Ishikawa (cell line): ENCODE measurements at regions not wholly inside any gene's neighbourhood (a gene's known extent, or its start where the extent isn't known, plus 50 kb on each side); places are given as distances from the start of the nearest gene placed in this dataset.

Source experiments
- CEBPB ChIP-seq: IDR thresholded peaks from 2 replicates; pipeline ENCODE4 v1.6.1; 2012
- NFIC ChIP-seq: IDR thresholded peaks from 2 replicates; pipeline ENCODE4 v1.6.1; 2012
- TF ChIP-seq, protein P1 (sequence below): IDR thresholded peaks from 2 replicates; pipeline ENCODE4 v1.6.1; 2012; ENCODE audit warnings: low read depth, mild to moderate bottlenecking

DNA sequence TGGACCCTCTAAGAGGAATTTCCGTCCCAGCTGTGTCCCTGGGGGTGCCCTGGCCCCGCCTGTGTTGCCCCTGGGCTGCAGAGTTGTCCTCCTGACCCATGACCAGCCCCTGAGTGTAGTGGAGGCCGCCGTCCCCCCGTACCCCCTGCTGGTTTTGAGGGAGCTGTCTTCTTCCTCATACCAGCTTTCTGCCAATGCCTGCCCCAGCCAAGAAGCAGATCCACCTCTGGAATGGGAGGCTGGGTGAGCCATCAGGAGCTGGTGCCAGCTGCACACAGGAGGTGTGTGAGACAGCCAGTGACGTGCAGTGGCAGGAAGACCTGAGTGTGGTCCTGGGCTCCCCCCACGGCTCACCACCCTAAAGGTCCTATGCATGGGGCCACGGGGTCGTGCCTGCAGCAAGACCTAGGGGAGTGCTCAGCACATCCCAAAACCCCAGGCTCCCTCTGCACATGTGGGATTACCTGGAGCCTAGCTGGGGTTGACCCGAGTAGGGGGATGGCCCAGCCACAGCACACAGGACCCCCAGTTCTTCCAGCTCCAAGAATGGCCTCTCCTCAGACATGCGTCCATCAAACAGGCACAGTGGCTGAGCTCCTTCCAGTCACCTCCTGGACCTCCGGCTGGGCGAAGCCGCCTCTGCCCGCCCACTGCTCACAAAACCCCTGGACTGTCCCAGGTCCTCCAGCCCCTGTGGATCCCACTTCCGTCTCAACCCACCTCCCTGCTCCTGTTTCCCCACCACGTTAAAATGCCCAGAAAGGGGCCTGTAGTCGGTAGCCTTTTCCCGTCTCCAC is 647.6 kb downstream of the BRD1 start:
- TF ChIP-seq NFIC, result no peak
- TF ChIP-seq CEBPB, result no peak
- TF ChIP-seq, protein P1, sequence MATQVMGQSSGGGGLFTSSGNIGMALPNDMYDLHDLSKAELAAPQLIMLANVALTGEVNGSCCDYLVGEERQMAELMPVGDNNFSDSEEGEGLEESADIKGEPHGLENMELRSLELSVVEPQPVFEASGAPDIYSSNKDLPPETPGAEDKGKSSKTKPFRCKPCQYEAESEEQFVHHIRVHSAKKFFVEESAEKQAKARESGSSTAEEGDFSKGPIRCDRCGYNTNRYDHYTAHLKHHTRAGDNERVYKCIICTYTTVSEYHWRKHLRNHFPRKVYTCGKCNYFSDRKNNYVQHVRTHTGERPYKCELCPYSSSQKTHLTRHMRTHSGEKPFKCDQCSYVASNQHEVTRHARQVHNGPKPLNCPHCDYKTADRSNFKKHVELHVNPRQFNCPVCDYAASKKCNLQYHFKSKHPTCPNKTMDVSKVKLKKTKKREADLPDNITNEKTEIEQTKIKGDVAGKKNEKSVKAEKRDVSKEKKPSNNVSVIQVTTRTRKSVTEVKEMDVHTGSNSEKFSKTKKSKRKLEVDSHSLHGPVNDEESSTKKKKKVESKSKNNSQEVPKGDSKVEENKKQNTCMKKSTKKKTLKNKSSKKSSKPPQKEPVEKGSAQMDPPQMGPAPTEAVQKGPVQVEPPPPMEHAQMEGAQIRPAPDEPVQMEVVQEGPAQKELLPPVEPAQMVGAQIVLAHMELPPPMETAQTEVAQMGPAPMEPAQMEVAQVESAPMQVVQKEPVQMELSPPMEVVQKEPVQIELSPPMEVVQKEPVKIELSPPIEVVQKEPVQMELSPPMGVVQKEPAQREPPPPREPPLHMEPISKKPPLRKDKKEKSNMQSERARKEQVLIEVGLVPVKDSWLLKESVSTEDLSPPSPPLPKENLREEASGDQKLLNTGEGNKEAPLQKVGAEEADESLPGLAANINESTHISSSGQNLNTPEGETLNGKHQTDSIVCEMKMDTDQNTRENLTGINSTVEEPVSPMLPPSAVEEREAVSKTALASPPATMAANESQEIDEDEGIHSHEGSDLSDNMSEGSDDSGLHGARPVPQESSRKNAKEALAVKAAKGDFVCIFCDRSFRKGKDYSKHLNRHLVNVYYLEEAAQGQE, result no peak
